Brain microvascular endothelial cell (primary cell): ENCODE measurements at regions not wholly inside any gene's neighbourhood (a gene's known extent, or its start where the extent isn't known, plus 50 kb on each side); places are given as distances from the start of the nearest gene placed in this dataset.

Experiments used
- DNase-seq: peaks from one replicate; pipeline ENCODE4 v3.0.0-alpha.2; 2020
- H3K27ac ChIP-seq: fragments of 250-450 bp; sonication (Bioruptor Pico); 2 replicates; pipeline ENCODE4 v1.5.1; 2020; ENCODE audit warnings: mild to moderate bottlenecking, moderate library complexity
- H3K27me3 ChIP-seq: fragments of 250-450 bp; sonication (Bioruptor Pico); replicated peaks from 2 replicates; pipeline ENCODE4 v1.5.1; 2020; ENCODE audit warnings: mild to moderate bottlenecking
- H3K36me3 ChIP-seq: fragments of 250-450 bp; sonication (Bioruptor Pico); replicated peaks from 2 replicates; pipeline ENCODE4 v1.5.1; 2020; ENCODE audit warnings: mild to moderate bottlenecking
- H3K4me3 ChIP-seq: 2 replicates; pipeline ENCODE4 v1.5.1; 2011; ENCODE audit warnings: low read depth, mild to moderate bottlenecking, control low read depth, low read length, moderate library complexity
- in situ Hi-C: cut with HindIII; loops from 2 replicates; pipeline ENCODE4 v1.10.0; 2017; ENCODE audit warnings: low sequenced_read_pairs, low pct_ligation_motif_present
- TF ChIP-seq, protein P1 (sequence below): IDR thresholded peaks from 2 replicates; pipeline ENCODE4 v1.5.1; 2011; ENCODE audit warnings: low read depth, mild to moderate bottlenecking, moderate library complexity, low read length, control low read depth, inconsistent platforms; ENCODE audit errors: missing control alignments

DNA sequence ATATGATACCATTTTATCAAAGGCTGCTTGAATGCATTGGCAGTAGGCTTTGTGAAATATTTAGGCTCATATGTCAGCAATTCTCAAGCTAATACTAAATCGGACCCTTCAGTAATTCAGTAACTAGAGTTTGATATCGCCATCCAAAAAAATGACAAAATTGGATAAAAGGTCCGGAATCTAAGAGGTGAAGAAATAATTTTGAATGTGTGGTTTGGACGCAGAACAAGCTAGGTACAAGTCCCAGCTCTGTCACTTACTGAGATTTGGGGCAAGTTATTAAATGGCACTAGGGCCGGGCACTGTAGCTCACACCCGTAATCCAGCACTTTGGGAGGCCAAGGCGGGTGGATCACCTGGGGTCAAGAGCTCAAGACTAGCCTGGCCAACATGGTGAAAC, 956.5 kb downstream of the CDH11 start:
- no peak overlapping the region for H3K4me3 ChIP-seq
- H3K27me3 ChIP-seq: no peaks in the 10 kb centered on the region
- no peak overlapping the region for H3K27ac ChIP-seq
- H3K36me3 ChIP-seq: no peaks in the 10 kb centered on the region
- TF ChIP-seq, protein P1, sequence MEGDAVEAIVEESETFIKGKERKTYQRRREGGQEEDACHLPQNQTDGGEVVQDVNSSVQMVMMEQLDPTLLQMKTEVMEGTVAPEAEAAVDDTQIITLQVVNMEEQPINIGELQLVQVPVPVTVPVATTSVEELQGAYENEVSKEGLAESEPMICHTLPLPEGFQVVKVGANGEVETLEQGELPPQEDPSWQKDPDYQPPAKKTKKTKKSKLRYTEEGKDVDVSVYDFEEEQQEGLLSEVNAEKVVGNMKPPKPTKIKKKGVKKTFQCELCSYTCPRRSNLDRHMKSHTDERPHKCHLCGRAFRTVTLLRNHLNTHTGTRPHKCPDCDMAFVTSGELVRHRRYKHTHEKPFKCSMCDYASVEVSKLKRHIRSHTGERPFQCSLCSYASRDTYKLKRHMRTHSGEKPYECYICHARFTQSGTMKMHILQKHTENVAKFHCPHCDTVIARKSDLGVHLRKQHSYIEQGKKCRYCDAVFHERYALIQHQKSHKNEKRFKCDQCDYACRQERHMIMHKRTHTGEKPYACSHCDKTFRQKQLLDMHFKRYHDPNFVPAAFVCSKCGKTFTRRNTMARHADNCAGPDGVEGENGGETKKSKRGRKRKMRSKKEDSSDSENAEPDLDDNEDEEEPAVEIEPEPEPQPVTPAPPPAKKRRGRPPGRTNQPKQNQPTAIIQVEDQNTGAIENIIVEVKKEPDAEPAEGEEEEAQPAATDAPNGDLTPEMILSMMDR: no peak
- in situ Hi-C loops: no loop called here
- no peak for DNase-seq

DNA sequence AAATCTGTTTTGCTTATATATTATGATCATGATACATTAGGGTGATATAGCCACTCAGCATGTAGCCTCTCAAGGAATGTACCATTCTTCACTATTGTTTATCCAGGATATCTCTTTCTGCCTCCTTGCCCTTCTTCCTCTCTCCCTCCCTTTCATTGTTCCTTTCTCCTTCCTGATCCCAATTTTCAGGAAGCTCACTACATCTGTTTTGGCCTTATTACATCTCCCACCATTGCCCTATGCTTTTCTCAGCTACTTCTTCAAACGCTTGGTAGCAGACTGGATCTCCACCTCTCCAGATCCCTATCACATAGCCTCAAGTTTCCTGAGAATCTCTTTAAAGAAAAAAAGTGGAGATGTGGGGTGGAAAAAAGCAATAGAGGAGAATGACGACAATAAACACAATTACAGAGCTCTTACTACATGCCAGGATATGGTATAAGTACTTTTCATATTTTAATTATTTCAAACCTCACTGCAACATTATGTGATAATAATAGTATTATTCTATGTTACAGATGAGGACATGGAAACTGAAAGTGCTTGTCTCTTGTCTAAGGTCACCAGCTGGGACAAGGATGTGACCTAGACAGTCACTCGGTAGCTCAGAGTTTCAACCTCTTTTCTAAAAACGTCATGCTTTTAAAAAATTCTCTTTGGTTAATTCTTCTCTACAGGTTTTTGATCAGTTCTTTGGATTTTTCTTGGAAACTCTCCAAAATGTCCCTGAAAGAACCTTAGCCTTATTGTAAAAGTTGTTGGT, 959.1 kb downstream of the CDH11 start:
- no peak for DNase-seq
- Histone ChIP-seq H3K4me3 (no peak overlapping the region), H3K27ac (no peak overlapping the region), H3K27me3 (no peaks in the 10 kb centered on the region), H3K36me3 (no peaks in the 10 kb centered on the region)
- in situ Hi-C loops: no loop called here
- TF ChIP-seq, protein P1: no peak

DNA sequence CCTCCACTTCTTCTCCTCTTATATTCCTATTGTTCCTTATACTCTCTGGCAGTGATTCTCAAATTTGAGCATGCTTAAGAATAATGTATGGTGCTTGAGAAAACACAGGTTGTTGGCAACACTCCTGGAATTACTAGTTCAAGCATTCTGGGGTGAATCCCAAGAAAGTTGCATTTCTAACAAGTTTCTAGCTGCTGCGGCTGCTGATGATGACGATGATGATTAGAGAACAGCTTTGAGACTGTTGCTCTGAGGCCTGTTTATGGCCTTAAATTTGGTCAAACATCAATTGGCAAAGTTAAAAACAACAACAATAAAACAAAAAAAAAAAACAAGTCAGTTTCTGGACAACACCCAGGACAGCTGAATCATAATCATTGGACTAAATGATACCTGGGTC, 961.9 kb downstream of the CDH11 start:
- Histone ChIP-seq H3K27ac (no peak overlapping the region), H3K27me3 (no peaks in the 10 kb centered on the region), H3K4me3 (no peak overlapping the region), H3K36me3 (no peaks in the 10 kb centered on the region)
- no peak for DNase-seq
- in situ Hi-C loops: no loop called here
- TF ChIP-seq, protein P1: no peak

DNA sequence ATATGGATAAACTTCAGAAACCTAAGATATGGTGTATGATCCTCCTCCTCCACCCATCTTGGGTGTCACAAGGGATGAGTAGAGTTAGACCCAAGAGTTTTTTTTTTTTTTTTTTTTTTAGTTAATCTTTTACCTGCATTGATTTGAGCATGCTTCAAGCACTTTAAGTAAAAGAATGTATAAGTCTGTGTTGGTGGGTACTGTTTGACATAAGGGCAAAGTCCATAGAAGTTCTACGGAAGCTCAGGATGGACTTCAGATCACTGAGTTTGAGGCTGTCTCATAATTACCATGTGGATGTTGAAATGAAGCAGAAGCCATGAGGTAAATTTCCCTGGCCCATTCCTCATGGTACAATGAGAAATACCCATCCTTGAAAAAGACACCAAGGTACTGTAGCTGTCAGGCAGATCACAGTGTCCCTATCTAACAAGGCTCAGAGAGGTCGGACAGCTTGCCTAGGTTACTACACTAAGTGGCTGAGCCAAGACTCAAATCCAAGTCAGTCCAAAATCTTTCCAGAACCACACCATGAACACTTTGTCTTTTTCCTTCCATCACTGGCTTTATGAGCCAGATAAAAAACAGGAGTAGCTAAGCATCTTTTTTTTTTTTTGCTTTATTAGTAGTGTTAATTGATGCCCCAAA, 962.8 kb downstream of the CDH11 start:
- Histone ChIP-seq H3K27ac (no peak overlapping the region), H3K36me3 (no peaks in the 10 kb centered on the region), H3K4me3 (no peak overlapping the region), H3K27me3 (no peaks in the 10 kb centered on the region)
- no peak for DNase-seq
- in situ Hi-C loops: no loop called here
- TF ChIP-seq, protein P1: no peak

DNA sequence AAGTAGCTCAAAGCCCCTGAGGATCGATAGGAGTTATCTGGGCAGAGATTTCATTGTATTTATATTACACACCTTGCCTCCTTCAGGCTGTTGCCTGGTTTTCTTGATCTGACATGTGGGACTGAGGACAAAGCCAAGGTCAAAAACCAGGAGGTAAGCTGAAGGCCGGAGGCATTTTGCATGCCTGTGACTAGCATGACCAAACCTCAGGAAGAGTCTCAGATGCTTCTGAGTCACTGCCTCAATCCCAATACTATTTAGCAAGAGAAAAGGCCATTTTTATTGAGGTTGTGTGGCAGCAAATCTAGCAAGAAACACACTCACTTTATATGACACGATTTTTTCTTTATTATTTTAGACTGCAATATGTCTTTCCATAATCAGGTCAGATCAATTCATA, 968.1 kb downstream of the CDH11 start:
- peak; percentile 18 for DNase-seq
- in situ Hi-C loops: no loop called here
- Histone ChIP-seq H3K36me3 (no peaks in the 10 kb centered on the region), H3K27ac (no peak overlapping the region), H3K27me3 (no peaks in the 10 kb centered on the region), H3K4me3 (no peak overlapping the region)
- TF ChIP-seq, protein P1: no peak
